HCT116 (cell line): ENCODE measurements at regions not wholly inside any gene's neighbourhood (a gene's known extent, or its start where the extent isn't known, plus 50 kb on each side); places are given as distances from the start of the nearest gene placed in this dataset.

ENCODE experiments used
- ATAC-seq: fragments of 200-7000 bp; cut with Tn5 transposase; 2 replicates; pipeline ENCODE4 v1.9.1; 2020; ENCODE audit warnings: mild to moderate bottlenecking, moderate library complexity
- BruUV-seq: library from RNA; stranded (reverse); fragments of 400-500 nt; replicated peaks from 2 replicates; lab custom pipeline; 2021; lab: Mats Ljungman, UMichigan
- CTCF ChIA-PET: fragments of 300-600 bp; sonication (Branson Sonifier 250); formaldehyde crosslinking; loops from one replicate; lab custom pipeline; 2021; ENCODE audit warnings: antibody characterized with exemption; lab: Charles Lee
- POLR2A ChIA-PET: fragments of 300-600, 350-600 bp; sonication (Branson Sonifier 250); formaldehyde crosslinking; loops from one replicate; lab custom pipeline; 2021; ENCODE audit warnings: antibody characterized with exemption; lab: Charles Lee
- RAD21 ChIA-PET, 2 experiments: fragments of 300-600 bp; sonication (Branson Sonifier 250); formaldehyde crosslinking; loops; one replicate each; lab custom pipeline; 2023; ENCODE audit warnings: low total read pairs in 2 of 2; ENCODE audit not compliant: uncharacterized antibody in 2 of 2, unreplicated experiment in 2 of 2, low non-redundant PET in 1 of 2; lab: Charles Lee
- DNase-seq: peaks from one replicate; pipeline ENCODE4 v3.0.0-alpha.2; 2010; ENCODE audit warnings: low read depth, low spot score
- H2AFZ ChIP-seq: fragments of 200-600 bp; shearing (Covaris generic), sonication (generic); 2 replicates; pipeline ENCODE4 v1.6.1; 2017; ENCODE audit warnings: low read depth, mixed run types, mixed read lengths, antibody characterized with exemption, low read length; ENCODE audit not compliant: poor library complexity, severe bottlenecking
- H3K27ac ChIP-seq: 2 replicates; pipeline ENCODE4 v1.5.1; 2012; ENCODE audit warnings: low read depth, low read length
- H3K27me3 ChIP-seq: fragments of 200-600 bp; sonication (generic); 2 replicates; pipeline ENCODE4 v1.6.1; 2016; ENCODE audit warnings: mixed run types, low read length, mixed read lengths; ENCODE audit not compliant: insufficient read depth
- H3K36me3 ChIP-seq, 2 experiments: fragments of 200-500 bp in 1 of 2; fragments of 200-600 bp in 1 of 2; sonication (Bioruptor generic) in 1 of 2; sonication (generic) in 1 of 2; 2 replicates each; pipeline versions ENCODE4 v1.5.1 to v1.6.1; 2014 to 2016; ENCODE audit warnings: low read length in 2 of 2, inconsistent platforms in 1 of 2, mixed read lengths in 1 of 2, mixed run types in 1 of 2; ENCODE audit not compliant: insufficient read depth in 2 of 2, control insufficient read depth in 1 of 2
- H3K4me1 ChIP-seq, 2 experiments: fragments of 200-600 bp in 1 of 2; sonication (generic) in 1 of 2; 2 replicates each; pipeline versions ENCODE4 v1.5.1 to v1.6.1; 2012 to 2017; ENCODE audit warnings: low read length in 2 of 2, inconsistent platforms in 1 of 2, mild to moderate bottlenecking in 1 of 2, mixed read lengths in 1 of 2, mixed run types in 1 of 2, moderate library complexity in 1 of 2; ENCODE audit not compliant: insufficient read depth in 2 of 2, control insufficient read depth in 1 of 2
- H3K4me2 ChIP-seq: fragments of 200-600 bp; sonication (generic); 2 replicates; pipeline ENCODE4 v1.6.1; 2017; ENCODE audit warnings: mixed run types, low read length, mixed read lengths
- H3K4me3 ChIP-seq, 2 experiments: fragments of 200-600 bp in 1 of 2; sonication (generic) in 1 of 2; replicated peaks in 1 of 2; 2 replicates each; pipeline ENCODE4 v1.5.1; 2011 to 2016; ENCODE audit warnings: low read length in 2 of 2, control low read depth in 1 of 2, low read depth in 1 of 2, mild to moderate bottlenecking in 1 of 2, mixed read lengths in 1 of 2, mixed run types in 1 of 2
- H3K79me2 ChIP-seq: fragments of 200-600 bp; sonication (generic); 2 replicates; pipeline ENCODE4 v1.6.1; 2017; ENCODE audit warnings: mild to moderate bottlenecking, mixed run types, low read length, moderate library complexity, mixed read lengths; ENCODE audit not compliant: insufficient read depth
- H3K9ac ChIP-seq: fragments of 200-600 bp; sonication (generic); 2 replicates; pipeline ENCODE4 v1.6.1; 2016; ENCODE audit warnings: low read length, mixed read lengths
- H3K9me2 ChIP-seq: fragments of 200-600 bp; sonication (generic), shearing (Covaris generic); 2 replicates; pipeline ENCODE4 v1.6.1; 2017; ENCODE audit warnings: mixed run types, mild to moderate bottlenecking, moderate library complexity; ENCODE audit not compliant: insufficient read depth
- H3K9me3 ChIP-seq, 2 experiments: fragments of 200-500 bp in 1 of 2; fragments of 200-600 bp in 1 of 2; sonication (Bioruptor generic) in 1 of 2; sonication (generic) in 1 of 2; 2 replicates each; pipeline ENCODE4 v1.6.1; 2014 to 2017; ENCODE audit warnings: low read length in 2 of 2, mixed read lengths in 2 of 2, inconsistent platforms in 1 of 2, low read depth in 1 of 2, mild to moderate bottlenecking in 1 of 2, mixed run types in 1 of 2, moderate library complexity in 1 of 2; ENCODE audit not compliant: control insufficient read depth in 1 of 2, insufficient read depth in 1 of 2
- H4K20me1 ChIP-seq: fragments of 200-600 bp; sonication (generic), shearing (Covaris generic); 2 replicates; pipeline ENCODE4 v1.6.1; 2017; ENCODE audit warnings: mixed run types, mild to moderate bottlenecking, moderate library complexity; ENCODE audit not compliant: insufficient read depth
- ATF3 ChIP-seq: IDR thresholded peaks from 2 replicates; pipeline ENCODE4 v1.6.1; 2012
- CBX3 ChIP-seq: IDR thresholded peaks from 2 replicates; pipeline ENCODE4 v1.6.1; 2012; ENCODE audit warnings: low read depth
- CEBPB ChIP-seq: IDR thresholded peaks from 2 replicates; pipeline ENCODE4 v1.6.1; 2012; ENCODE audit warnings: low read depth
- CTCF ChIP-seq, 3 experiments: fragments of 200-600 bp in 1 of 3; sonication (generic) in 1 of 3; IDR thresholded peaks in 2 of 3; conservative IDR thresholded peaks in 1 of 3; 2 replicates each; pipeline ENCODE4 v1.5.1; 2012 to 2017; ENCODE audit warnings: low read depth in 2 of 3, low read length in 2 of 3, antibody characterized with exemption in 1 of 3, borderline replicate concordance in 1 of 3, control low read depth in 1 of 3, mild to moderate bottlenecking in 1 of 3, mixed read lengths in 1 of 3, mixed run types in 1 of 3, moderate library complexity in 1 of 3; ENCODE audit not compliant: insufficient read depth in 1 of 3
- EGR1 ChIP-seq: IDR thresholded peaks from 2 replicates; pipeline ENCODE4 v1.6.1; 2012; ENCODE audit warnings: low read depth
- FOSL1 ChIP-seq: IDR thresholded peaks from 2 replicates; pipeline ENCODE4 v1.6.1; 2012; ENCODE audit warnings: low read depth
- POLR2A ChIP-seq: IDR thresholded peaks from 2 replicates; pipeline ENCODE4 v1.7.0; 2011; ENCODE audit warnings: borderline replicate concordance; ENCODE audit not compliant: insufficient read depth, insufficient read length; ENCODE audit errors: extremely low read depth
- POLR2AphosphoS5 ChIP-seq: IDR thresholded peaks from 2 replicates; pipeline ENCODE4 v1.6.1; 2011; ENCODE audit warnings: mild to moderate bottlenecking, low read depth, low read length, moderate library complexity
- SIN3A ChIP-seq: IDR thresholded peaks from 2 replicates; pipeline ENCODE4 v1.6.1; 2012; ENCODE audit warnings: low read depth
- SP1 ChIP-seq: IDR thresholded peaks from 2 replicates; pipeline ENCODE4 v1.6.1; 2012; ENCODE audit warnings: low read depth
- SRF ChIP-seq: IDR thresholded peaks from 2 replicates; pipeline ENCODE4 v1.6.1; 2012; ENCODE audit warnings: low read depth
- ZBTB33 ChIP-seq: IDR thresholded peaks from 2 replicates; pipeline ENCODE4 v1.6.1; 2011; ENCODE audit warnings: mild to moderate bottlenecking, low read length, moderate library complexity; ENCODE audit not compliant: insufficient replicate concordance; ENCODE audit errors: extremely low read depth
- ZNF274 ChIP-seq: fragments of 200-500 bp; sonication (Bioruptor generic); IDR thresholded peaks from 2 replicates; pipeline ENCODE4 v1.6.1; 2014; ENCODE audit warnings: mild to moderate bottlenecking, low read depth, low read length, inconsistent platforms
- intact Hi-C: fragments of 100-400 bp; cut with micrococcal nuclease; formaldehyde crosslinking; loops from 2 replicates; pipeline ENCODE4 v1.10.0; 2022

GRCh38 chr4:106425576-106425975 is 57.0 kb upstream of the GIMD1 start:
- ChIA-PET POLR2A (no interaction called here), RAD21 (no interaction called here), CTCF (no interaction called here)
- Histone ChIP-seq H2AFZ (no peak overlapping the region), H3K9ac (no peak overlapping the region), H4K20me1 (no peaks in the 10 kb centered on the region), H3K4me1 (peaks cover 0 to 5% of the 10 kb centered on the region in 2 experiments; a peak in 1 of 4 replicates), H3K9me2 (no peaks in the 10 kb centered on the region), H3K36me3 (no peaks in the 10 kb centered on the region), H3K9me3 (no peaks in the 10 kb centered on the region), H3K27ac (no peak overlapping the region), H3K4me3 (no peak overlapping the region), H3K79me2 (no peaks in the 10 kb centered on the region), H3K4me2 (no peak overlapping the region), H3K27me3 (no peaks in the 10 kb centered on the region)
- intact Hi-C loops = no loop called here
- DNase-seq (no peak), ATAC-seq (no peak)
- BruUV-seq = no TSS peak
- TF ChIP-seq ZNF274 = no peak
- no peak for TF ChIP-seq SIN3A
- no peak for TF ChIP-seq POLR2A
- TF ChIP-seq ZBTB33 = no peak
- no peak for TF ChIP-seq CBX3
- no peak for TF ChIP-seq CTCF (IDR thresholded peaks at IDR 0.05 in 2 of 3, conservative IDR thresholded peaks at IDR 0.05 in 1 of 3; ENCODE audit: borderline replicate concordance in 1 of 3, insufficient read depth in 1 of 3, low read depth in 2 of 3, low read length in 2 of 3)
- TF ChIP-seq SRF = no peak
- TF ChIP-seq POLR2AphosphoS5 = no peak
- no peak for TF ChIP-seq EGR1
- TF ChIP-seq SP1 = no peak
- TF ChIP-seq FOSL1 = no peak
- no peak for TF ChIP-seq ATF3
- TF ChIP-seq CEBPB = no peak
